Right kidney (tissue), 1 donor: ENCODE measurements at regions not wholly inside any gene's neighbourhood (a gene's known extent, or its start where the extent isn't known, plus 50 kb on each side); places are given as distances from the start of the nearest gene placed in this dataset.

Experiments
- DNase-seq: peaks from one replicate; pipeline ENCODE4 v3.0.0-alpha.2; 2016

DNA sequence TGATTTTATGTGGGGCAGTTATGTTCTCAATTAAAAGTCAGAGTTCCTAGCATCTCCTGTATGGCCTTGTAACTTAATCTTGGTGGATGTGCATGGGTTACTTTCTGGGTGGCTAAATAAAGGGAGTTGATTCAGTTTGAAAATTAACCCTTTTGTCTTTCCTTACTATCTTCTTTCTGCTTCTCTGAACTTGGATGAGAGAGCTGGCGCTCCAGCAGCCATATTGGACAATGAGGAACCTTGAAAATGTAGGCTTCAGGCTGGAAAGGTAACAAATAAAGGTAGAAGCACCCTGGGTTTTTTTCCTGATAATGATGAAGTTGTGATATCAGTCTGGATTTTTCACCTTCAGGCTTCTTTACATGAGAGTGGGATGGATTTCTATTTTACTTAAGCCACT is 714.1 kb upstream of the TMEM132C start:
- no peak for DNase-seq

DNA sequence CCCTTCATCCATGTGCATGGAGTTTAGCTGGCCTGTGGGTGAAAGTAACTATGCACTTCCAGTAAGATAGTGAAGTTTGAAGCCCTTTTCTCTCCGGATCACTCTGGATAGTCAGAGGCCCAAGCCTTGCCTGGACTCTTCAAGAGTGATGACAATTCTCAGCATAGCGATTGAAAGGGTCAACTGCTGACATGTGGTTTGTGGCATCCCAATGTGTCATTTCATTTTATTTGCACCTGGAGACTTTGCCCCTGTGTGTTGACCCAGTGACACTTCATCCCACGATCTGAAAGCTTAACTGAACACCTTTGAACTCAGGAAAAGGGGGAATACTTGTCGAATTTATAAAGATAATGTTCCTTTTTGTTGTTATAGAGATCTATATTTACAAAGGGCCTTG is 711.9 kb upstream of the TMEM132C start:
- DNase-seq, result no peak

DNA sequence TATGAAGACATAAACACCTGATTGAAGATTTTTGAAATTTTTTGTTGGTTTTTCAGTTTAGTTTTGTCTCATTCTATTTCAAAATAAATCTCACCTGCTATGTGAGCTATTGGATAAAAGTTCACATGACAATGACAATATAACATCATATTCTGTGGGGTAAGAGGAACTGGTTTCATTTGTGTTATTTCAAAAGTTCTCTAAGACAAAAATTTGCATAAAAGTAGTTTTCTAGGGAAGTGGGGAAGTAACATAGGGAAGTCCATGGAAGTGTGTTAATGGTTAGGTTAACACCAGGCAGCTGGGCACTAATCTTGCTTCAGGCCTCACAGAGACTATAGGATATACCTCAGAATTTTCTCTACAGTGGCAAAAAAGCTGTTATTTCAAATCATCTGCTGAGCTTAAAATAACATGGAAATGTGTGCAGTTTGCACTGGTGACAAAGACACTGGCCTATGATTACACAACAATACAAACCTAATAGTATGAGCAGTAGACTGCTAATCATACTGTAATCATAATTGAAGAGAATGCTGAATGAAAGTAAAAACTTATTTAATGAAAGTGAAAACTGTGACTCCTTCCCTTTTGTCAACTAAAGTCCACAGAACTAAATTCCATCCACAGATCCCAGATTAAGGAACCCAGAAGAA is 710.6 kb upstream of the TMEM132C start:
- DNase-seq, result no peak

DNA sequence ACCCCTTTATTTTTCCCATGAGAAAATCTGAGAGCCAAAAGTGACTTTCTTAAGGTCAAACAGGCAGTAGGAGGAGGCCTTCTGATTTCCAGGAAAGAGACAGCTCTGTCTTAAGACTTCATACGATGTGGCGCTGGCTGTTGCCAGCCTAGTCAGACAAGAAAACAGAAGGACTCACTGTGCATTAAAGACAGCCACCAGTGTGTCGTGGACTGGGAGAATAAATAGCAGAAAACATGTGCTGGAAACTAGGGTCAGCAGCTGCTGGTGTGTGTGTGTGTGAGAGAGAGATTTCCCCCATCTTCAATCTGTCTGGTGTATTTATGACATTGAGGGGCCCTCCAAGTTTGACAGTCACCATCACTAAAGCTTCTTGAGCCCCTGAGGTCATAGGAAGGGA is 708.6 kb upstream of the TMEM132C start:
- DNase-seq, result no peak

DNA sequence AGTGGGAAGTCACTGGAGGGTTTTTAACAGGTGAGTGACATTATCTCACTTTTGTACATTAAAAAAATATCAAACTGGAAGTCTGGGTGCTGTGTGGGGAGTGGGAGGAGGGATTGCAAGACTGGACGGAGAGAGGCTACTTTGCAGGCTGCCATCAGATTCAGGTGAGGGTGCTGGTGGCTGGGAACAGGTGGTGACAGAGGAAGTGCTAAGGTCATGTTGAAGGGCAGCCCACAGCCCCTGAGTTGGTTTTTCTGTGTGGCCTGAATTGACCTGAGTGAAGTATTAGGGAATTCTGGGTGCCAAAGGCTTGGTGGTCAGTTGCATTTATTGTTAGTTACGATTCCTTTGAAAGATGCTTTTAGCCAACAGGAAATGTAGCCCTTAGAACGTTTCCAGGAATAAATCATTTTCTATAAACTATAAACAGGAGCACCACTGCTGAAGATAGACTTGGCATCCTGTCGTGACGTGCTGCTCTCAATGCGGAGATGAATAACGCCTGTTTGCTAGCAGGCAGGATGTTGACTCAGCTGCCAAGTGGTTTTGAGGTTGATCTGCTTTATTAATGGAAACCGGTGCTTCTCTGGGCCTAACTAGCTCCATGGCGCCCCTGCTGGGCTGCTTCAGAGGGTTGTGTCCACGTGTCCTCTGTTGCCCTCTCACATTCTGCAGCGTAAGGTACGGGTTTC is 707.5 kb upstream of the TMEM132C start:
- no peak for DNase-seq

DNA sequence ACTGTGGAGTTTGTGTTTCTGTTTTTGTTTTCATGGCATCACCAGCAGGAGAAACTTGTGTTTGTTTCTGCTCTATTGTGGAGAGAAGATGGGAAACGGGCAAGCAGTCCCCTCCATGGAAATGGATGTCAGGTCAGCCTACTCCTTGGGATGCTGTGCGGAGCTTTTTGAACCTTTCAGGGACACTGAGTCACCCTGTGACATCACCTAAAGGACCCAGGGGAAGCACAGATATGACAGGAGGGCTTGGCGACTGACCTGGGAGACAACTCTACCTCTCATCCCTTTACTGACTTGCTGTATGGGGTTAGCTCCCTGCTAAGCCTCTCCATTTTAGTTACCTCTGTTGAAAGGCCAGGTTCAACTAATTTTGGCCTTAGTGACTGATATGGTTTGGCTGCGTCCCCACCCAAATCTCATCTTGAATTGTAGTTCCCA is 706.9 kb upstream of the TMEM132C start:
- no peak for DNase-seq

DNA sequence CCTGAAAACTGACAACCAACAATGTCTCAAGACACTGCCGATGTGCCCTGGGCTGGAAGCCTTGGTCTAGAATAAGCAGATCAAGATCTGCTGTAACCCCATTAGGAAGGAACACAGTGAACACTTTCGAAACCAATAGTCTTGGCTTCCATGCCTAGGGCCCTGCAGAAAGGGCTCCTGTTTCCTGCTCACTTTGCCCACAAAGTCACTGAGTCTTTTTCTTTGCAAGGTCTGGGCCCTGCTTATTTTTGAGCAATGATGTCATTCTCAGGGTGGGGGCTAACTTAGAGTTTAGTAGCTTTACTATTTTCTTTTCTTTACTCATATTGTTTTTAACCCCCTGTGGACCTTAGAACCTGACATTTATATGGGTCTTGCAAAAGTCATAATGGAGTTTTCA is 704.2 kb upstream of the TMEM132C start:
- no peak for DNase-seq

DNA sequence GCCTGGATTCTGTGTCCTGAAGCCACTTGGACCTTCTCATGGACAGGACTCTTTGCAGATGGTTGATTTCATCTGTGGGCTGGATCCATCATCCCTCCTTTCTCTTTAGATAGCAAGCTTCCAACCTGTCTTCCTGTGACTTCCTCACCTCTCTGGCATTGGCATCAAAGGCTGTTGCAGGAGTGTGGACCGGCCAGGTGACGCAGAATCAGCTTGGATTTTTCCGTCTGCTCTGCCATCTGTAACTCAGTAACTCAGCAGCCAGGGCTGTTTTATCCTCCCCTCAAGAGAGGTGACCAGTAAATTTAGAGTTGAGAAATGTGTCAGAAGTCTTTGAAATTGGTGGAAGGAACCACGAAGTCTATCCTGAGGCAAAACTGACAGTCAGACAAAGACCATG is 701.7 kb upstream of the TMEM132C start:
- no peak for DNase-seq

DNA sequence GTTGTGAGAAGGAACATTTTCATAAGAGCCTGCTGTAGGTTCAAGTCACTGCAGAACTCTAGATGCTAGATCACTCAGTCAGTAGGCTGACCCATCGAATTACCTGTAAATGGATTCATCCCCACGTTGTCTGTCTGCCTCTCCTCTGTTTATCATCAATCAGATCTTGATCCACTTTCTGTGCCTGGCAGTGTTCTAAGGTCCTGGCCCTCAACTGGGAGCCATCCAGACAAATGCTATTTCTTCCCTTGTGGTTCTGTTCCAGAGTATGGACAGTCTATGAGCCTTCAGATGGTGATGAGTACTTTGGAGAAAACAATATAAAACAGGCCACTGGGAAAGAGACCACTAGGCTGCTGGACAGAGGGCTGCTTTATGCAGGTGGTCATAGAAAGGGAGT is 699.4 kb upstream of the TMEM132C start:
- DNase-seq, result no peak

DNA sequence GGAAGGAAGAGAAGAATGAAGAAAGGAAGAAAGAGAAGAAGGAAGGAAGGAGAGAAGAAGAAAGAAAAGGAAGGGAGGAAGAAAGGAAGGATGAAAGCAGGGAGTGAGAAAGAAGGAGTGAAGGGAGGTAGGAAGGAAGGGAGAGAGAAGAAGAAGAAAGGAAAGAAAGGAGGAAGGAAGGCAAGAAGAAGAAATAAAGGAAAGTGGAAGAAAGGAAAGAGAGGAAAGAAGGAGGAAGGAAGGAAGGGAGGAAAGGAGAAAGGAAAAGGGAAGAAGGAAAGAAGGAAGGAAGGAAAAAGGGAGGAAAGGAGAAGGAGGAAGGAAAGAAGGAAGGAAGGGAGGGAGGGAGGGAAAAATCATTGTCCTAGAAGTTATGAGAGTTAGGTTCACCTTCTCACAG is 696.6 kb upstream of the TMEM132C start:
- no peak for DNase-seq

DNA sequence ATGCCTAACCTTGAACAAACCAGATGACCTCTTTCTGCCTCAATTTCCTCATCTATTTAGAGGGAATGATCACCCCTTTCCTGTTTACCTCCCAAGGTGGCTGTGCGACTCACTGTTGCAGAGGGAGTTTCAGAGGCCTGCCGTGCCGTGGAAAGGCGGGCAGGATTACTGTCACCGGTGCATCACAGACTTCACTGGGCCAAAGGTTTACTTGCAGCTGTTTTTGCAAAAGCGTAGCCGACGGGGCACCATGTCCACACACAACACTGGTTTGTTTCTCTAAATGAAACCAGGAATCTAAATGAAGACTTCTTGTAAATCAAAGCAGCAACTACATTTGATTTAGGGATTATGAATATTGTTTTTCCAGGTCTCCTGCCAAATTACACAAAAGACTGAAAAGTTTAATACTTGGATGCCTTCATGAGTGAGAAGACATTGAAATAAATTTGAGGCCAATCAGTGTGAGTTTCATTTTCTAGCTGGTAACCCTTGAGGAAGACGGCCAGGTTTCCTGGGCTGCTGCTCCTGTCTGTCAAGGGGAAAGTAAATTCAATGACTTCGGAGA is 696.1 kb upstream of the TMEM132C start:
- DNase-seq, result no peak

DNA sequence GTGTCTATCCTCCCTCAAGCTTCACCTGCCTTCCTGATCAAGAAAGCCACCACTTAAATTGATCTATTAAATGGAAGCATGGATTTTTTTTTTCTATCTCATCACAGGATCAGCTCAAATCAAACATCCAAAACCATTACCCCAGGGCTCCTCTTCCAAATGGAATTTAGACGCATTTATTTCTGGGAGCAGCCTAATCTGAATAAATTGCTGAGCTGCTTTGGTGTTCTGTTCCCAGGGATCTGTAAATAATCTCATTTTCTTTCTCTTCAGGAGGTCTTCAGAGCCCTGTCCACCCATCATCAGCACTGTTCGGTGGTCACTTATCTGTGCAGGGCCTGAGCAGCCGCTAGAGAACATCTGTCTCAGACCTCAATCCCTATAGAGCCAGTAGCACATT is 695.4 kb upstream of the TMEM132C start:
- no peak for DNase-seq

DNA sequence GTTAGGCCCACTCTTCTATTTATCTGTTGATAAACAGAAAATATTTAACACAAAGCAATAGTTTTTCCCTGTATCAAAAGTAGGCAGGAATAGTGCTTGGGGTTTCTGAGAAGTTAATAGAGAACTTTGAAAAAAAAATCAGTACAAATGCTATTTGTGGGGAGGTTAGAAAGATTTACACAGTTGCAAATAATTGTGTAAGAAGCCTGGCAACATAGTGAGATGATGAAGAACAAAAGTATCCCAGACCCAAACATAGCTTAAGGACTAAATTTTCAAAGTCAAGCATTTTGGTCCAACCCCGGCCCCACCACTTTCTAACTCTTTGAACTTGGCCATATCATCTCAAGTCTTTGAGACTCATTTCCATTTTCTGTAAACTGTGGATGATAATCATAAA is 687.5 kb upstream of the TMEM132C start:
- no peak for DNase-seq

DNA sequence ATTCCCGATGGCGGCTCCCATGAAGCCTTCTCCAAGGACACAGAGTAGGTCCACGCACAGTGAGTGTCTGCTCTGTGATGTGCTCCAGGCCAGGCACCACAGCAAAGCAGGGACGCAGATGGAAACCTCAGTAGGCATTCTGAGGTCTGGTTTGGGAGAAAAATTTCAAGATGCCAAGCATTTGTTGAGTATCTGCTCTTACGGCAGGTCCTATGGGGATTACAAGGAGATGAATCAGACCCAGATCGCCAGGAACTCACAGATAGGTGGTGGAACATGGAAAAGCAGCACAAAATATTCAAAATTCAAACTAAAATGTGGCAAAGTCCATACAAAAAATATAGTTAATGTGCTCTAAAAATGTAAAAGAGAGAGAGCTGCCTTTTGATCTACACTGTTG is 684.9 kb upstream of the TMEM132C start:
- DNase-seq, result no peak

DNA sequence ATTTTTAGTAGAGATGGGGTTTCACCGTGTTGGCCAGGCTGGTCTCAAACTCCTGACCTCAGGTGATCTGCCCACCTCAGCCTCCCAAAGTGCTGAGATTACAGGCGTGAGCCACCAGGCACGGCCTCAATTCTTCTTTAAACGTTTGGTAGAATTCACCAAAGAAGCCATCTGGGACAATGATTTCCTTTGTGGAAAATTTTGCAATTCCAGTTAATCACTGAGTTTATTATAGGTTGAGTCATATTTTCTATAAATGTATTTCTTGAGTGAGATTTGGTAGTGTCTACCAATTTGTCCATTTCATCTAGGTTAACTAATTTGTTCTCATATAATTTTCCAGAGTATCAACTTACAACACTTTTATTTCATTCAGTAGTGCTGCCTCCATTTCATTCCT is 683.9 kb upstream of the TMEM132C start:
- DNase-seq, result no peak

DNA sequence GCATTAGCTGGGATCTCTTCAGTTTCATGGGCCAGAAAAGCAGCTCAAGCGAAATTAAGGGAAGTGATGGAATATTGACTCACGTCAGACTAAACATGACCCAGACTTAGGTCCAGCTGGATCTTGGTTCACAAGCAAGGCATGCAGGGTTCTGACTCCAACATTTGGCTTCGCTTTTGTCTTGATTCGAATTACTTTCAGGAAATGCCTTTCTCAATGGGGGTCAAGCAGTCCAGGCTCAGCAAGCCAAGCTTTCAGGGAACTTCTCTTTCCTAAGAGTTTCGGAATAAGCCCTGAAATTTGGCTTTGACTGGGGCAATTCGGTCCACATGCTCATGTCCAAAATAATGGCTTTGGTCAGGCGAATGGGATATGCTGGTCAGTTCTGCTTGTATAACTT is 678.7 kb upstream of the TMEM132C start:
- DNase-seq, result no peak

DNA sequence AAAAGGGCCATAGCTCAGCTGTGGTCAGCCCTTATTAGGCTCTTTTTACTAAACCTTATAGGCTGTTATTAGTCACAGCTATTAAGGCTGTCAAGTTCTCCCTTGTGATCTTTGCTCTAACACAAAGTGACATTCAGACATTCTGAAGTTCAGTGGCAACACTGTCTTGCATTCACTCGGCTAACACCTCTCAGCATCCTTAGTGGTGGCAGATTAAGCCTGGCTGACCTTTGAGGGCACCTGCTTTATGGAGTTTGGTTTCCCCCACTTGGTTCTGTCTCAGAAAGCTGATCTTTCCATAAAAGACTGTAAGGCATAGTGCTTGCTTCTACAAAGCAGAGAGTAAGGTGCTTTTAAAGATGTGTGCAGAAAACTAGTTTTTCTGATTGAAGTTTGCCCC is 677.4 kb upstream of the TMEM132C start:
- no peak for DNase-seq

DNA sequence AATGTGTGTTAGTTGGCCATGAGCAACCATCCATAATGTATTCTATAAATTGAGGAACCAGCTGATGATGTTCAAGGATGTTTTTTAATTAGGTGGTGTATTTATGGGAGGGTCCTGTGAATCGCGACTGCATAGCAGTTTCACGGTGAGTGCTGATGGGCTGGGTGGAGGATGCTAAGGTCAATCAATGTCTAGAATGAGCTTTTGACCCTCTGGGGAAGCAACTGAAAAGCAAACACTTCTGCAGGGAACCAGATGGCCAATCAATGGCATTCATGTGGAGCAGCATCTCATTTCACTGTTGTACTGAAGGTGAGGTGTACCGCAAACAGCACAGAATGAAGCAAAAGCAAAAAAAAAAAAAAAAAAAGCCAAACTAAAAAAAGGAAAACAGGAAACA is 676.1 kb upstream of the TMEM132C start:
- no peak for DNase-seq

DNA sequence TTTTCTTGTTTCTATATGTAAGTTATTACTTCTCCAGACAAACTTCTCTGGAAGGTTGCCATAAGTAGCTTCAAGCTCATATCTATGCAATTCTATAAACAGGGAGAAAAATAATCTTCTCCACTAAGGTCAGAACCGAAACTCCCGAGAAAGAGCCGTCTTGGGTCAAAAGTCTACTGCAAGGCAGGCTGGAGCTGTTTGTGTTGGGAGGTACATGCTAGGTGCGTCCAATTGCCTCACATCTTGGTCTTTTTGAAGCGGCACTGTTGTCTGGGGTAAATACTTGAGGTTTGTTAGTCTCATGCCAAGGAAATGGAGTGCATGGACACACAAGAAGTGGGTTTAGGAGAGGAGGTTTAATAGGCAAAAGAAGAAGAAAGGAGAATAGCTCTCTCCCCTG is 674.7 kb upstream of the TMEM132C start:
- no peak for DNase-seq

DNA sequence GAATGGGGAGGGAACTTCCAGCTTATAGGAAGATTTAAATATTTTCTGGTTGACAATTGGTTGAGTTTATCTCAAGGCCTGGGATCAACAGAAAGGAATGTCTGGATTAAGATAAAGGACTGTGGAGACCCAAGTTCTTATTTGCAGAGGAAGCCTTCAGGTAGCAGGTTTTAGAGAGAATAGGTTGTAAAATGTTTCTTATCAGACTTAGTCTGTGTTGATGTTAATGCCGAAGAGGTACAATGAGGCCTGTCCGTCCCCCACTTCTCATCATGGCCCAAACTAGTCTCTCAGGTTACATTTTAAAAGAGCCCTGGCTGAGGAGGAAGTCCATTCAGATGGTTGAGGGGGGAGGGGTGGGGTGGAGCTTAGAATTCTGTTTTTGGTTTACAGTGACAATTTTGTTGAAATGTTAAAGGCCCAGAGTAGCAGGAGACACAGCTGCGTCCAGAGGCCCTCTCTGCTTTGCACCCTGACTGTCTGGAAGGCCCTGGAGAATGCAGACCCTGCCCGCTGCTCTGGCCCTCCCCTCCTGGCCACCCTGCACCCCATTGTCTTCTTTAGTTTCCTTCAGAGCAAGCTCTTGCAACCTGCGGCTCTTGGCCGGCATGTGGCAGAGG is 672.5 kb upstream of the TMEM132C start:
- DNase-seq, result no peak

DNA sequence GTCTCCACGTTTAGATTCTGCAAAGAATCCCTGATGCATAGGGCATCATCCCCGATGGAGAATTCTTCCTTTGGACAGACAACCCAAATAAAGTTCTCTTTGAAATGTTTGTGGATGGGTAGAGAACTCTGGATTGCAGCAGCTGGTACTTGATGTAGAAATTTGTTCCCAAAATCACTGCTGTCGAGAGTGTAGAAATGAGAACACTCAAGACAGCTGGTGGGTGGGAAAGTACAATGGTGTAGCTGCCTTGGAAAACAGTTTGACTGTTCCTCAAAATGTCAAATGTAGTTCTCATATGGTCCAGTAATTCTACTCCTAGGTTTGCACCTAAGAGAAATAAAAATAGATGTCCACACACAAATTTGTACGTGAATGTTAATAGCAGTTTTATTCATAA is 671.5 kb upstream of the TMEM132C start:
- DNase-seq, result no peak

DNA sequence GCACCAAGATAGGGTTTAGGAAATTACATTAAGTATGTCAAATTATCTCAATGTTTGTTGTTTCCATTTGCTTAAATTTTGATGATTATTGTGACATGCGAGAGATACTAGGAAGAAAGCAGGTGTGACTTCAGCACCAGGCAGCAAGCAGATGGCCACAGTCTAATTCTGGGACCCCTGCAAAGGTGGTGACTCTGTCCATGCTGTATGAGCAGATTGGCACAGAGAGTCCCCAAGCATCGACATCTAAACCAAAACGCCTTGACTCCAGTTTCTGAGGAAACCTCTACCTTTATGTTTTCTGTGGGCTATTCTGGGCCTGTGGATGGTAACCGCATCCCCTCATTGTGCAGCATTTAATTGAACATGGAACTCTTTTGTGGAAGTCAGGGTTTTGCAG is 670.1 kb upstream of the TMEM132C start:
- DNase-seq, result no peak

DNA sequence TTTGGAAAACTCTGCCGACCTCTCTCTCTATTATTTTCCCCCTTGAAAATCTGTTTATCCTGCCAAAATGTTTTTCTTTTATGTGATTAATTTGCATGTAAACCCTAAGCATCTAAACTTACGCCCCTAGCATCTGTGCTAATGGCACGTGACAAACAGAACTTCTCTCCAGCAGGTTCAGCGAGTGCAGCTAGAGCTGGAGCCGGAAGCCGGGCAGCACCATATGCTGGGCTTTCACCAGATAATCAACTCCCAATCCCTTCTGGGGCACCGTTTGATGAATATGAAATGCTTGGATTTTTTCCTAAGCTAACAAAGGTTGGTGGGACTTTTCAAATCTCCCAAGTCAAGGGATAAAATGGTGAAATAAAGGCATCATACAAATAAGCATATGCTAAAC is 667.5 kb upstream of the TMEM132C start:
- DNase-seq, result no peak

DNA sequence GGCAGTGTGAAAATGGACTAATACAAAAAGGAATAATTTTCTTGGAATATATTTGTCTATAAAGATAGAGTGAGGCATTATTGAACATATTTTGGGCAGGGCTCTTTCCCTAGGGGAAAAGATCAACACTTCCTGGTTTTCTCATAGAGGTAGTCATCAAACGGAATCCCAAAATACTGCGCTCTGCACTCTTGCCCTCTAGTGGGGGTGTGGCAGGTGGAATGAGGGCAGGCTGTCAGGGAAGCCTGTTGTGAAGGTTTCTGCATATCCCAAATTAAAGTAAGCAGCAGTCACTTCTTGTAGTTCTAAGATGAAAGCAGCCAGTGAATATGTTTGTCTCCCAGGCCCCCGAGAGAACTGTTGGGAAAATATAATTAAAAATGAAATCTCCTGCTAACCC is 666.8 kb upstream of the TMEM132C start:
- no peak for DNase-seq
